ENCODE measurements at regions not wholly inside any gene's neighbourhood (a gene's known extent, or its start where the extent isn't known, plus 50 kb on each side); places are given as distances from the start of the nearest gene placed in this dataset.

GRCh38 chr2:225165052-225165451 is 122.8 kb upstream of the DOCK10 start:
- no peak for DNase-seq (ENCODE audit: low read depth, low spot score)
- H3K4me3 ChIP-seq (ENCODE audit: low read length): no peak overlapping the region

DNA sequence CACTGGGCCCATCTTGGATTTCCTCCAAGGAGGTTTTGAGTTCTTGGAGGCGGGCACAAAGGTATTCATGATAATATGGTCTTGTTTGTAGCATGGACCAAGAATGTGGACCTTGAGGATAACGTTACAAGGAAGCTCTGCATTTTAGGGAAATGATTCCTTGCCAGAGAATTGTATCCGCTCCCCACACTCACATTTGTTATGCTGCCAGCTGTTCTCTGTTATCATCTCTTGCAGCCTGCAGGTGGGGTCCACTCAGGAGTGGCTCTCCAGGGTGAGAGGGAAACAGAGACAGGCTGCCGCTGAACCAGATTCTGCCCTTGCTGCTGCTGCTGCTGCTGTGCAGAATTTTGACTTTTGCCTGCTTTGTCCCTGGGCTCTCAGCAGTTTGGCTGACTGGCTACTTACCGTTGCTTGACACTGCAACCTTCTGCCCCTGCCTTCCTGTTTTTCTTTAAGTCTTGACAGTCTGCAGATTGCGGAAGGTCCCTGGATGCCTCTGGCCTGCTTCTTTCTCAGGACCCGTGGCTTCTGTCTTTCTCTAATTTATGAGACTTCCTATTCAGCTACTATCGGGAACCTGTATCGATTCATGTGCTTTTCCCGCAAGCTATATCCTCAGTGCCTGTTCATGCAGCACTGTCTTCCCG is 122.3 kb upstream of the DOCK10 start:
- no peak for DNase-seq (ENCODE audit: low read depth, low spot score)
- H3K4me3 ChIP-seq (ENCODE audit: low read length): no peak overlapping the region

- no peak for DNase-seq (ENCODE audit: low read depth, low spot score)
- H3K4me3 ChIP-seq (ENCODE audit: low read length): no peak overlapping the region
Observed at GRCh38 chr2:225158360-225158759, 116.1 kb upstream of the DOCK10 start.

GRCh38 chr2:225156853-225157451 is 114.7 kb upstream of the DOCK10 start:
- no peak for DNase-seq (ENCODE audit: low read depth, low spot score)

DNA sequence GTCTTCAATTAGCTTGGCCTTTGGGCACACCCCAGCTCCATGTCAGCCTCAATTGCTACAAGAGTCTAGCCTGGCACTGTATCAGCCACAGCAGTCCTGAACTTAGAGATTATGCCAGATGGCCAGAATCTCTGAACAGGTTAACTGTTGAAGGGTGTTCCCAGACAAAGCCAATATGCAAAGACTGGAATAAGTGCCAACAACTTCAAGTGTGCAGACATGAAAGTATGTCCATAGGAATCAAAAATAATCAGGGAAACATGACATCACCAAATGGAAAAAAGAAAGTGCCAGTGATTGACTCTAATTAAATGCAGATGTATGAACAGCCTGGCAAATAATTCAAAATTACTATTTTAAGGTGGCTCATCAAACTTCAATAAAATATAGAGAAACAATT is 98.5 kb upstream of the DOCK10 start:
- no peak overlapping the region for H3K4me3 ChIP-seq (ENCODE audit: low read length)
- no peak for DNase-seq (ENCODE audit: low read depth, low spot score)

More at GRCh38 chr2:225156853-225157451, 114.7 kb upstream of the DOCK10 start:
- no peak overlapping the region for H3K4me3 ChIP-seq (ENCODE audit: low read length)

- H3K4me3 ChIP-seq (ENCODE audit: low read length): no peak overlapping the region
- DNase-seq (ENCODE audit: low read depth, low spot score): no peak
Observed at GRCh38 chr2:225137971-225138370, 95.7 kb upstream of the DOCK10 start.

DNA sequence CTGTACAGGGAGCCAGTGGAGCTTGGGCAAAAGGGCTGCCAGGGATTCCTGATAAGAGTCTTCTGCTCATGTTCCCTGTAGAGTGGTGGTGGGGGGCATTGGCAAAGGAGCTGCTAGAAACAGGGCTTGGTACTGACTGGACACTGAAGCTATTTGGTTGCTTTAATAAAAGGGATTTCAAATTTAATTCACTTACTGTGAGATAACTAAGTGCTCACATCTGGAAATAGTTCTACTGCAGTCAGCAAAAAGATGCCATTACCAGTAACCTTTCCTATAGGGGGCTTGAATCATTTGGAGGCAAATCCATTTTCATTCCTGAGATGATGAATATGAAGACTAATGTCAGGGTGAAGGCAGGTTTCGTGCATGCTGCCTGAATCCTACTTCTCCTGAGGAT is 94.3 kb upstream of the DOCK10 start:
- H3K4me3 ChIP-seq (ENCODE audit: low read length): no peak overlapping the region
- no peak for DNase-seq (ENCODE audit: low read depth, low spot score)

GRCh38 chr2:225131898-225132297 is 89.6 kb upstream of the DOCK10 start:
- H3K4me3 ChIP-seq (ENCODE audit: low read length): no peak overlapping the region

GRCh38 chr2:225130093-225130492 is 87.8 kb upstream of the DOCK10 start:
- H3K4me3 ChIP-seq (ENCODE audit: low read length): no peak overlapping the region
- no peak for DNase-seq (ENCODE audit: low read depth, low spot score)

More at GRCh38 chr2:225131898-225132297, 89.6 kb upstream of the DOCK10 start:
- DNase-seq (ENCODE audit: low read depth, low spot score): no peak

- DNase-seq (ENCODE audit: low read depth, low spot score): no peak
- no peak overlapping the region for H3K4me3 ChIP-seq (ENCODE audit: low read length)
Observed at GRCh38 chr2:225124311-225125017, 82.2 kb upstream of the DOCK10 start.

DNA sequence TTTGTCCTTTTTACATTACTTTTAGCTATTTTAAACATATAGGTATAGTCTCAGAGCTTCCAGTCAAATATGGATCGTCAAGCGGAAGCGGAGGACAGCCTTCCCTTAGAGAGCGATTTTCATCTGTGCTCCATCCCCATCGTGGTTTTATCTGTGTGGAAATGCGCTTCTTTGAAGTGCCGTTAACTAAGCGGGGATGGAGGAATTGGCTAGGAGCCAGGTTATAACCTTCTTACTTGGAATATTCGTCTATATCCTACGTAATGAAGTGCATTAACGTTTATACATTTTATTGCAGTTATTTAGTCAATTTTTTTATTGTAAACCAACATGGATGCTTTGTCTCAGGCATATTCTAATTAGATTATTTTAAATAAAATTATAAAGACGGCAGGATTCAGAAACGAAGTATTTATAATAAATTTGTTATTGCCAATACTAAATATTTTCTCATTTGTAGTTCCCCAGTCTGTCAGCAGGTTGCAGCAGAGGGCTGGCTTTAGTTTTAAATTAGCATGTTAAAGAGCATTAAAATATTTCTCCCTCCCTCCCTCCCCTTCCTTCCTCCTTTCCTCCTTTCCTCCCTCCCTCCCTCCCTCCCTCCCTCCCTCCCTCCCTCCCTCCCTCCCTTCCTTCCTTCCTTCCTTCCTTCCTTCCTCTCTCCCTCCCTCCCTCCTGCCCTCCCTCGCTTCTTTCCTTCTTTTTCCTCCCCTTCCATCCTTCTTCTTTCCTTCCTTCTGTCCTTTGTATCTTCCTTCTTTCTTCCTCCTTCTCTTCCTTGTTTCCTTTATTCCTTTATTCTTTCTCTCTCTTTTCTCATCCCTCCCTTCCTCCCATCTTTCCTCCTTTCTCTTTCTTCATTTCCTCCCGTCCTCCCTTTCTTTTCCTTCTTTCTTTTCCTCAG is 80.6 kb upstream of the DOCK10 start:
- DNase-seq (ENCODE audit: low read depth, low spot score): peak; percentile 3
- H3K4me3 ChIP-seq (ENCODE audit: low read length): no peak overlapping the region

GRCh38 chr2:225122007-225122406 is 79.7 kb upstream of the DOCK10 start:
- DNase-seq (ENCODE audit: low read depth, low spot score): peak; percentile 26
- no peak overlapping the region for H3K4me3 ChIP-seq (ENCODE audit: low read length)

DNA sequence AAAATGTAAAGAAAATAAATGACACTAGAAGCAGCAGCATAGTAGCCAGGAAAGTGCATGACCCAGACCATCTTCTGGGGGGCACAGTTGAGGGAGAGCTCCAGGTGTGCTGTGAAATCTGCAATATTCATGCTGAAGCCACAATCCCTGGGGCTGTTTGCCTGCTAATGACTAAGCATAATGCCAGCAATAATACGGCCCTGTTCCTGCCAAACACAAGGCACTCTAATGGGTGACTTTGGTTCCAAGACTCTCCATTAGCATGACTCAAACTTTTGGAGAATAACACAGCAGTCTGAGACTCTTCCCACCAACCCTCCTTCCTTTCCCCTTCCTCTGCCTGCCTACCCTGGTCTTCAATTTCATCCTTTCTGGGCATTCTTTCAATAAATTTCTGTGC is 77.9 kb upstream of the DOCK10 start:
- no peak overlapping the region for H3K4me3 ChIP-seq (ENCODE audit: low read length)
- no peak for DNase-seq (ENCODE audit: low read depth, low spot score)

- H3K4me3 ChIP-seq (ENCODE audit: low read length): no peak overlapping the region
- DNase-seq (ENCODE audit: low read depth, low spot score): no peak
Observed at GRCh38 chr2:225117051-225117716, 74.9 kb upstream of the DOCK10 start.

GRCh38 chr2:225114786-225115323 is 72.6 kb upstream of the DOCK10 start:
- no peak for DNase-seq (ENCODE audit: low read depth, low spot score)

DNA sequence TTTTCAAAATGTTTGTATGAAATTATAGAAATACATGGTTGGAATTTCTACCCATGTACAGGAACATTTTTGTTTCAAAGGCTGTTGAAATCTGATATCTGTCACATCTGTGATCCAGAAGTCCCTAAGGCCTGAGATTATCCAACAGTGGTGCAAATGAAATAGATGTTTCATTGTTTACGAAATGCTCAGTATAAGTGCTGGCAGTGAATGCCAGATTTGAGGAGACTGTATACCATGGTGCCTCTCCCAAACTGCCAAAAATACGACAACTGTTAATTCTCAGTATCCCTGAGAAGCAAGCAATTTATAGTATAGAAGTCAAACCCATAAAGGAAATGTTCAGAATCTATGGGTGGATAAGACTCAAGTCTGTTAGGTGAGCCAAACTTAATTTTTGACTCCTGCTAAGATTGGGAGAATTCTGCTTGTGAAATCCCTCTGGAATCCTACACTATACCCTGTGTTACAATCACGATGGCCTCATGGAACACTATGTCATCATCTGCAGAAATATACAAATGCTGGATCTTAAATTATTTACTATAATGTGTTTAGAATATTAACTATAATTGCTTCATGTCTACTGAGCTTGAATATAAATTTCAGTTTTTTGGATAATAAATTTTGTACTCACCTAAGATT is 71.2 kb upstream of the DOCK10 start:
- DNase-seq (ENCODE audit: low read depth, low spot score): no peak

More at GRCh38 chr2:225114786-225115323, 72.6 kb upstream of the DOCK10 start:
- no peak overlapping the region for H3K4me3 ChIP-seq (ENCODE audit: low read length)

GRCh38 chr2:225112362-225113126 is 70.3 kb upstream of the DOCK10 start:
- H3K4me3 ChIP-seq (ENCODE audit: low read length): no peak overlapping the region
- no peak for DNase-seq (ENCODE audit: low read depth, low spot score)

More for the DNA sequence above, 71.2 kb upstream of the DOCK10 start:
- no peak overlapping the region for H3K4me3 ChIP-seq (ENCODE audit: low read length)

Measured in Jurkat, Clone E6-1 (cell line).